H9 (cell line): ENCODE measurements at regions not wholly inside any gene's neighbourhood (a gene's known extent, or its start where the extent isn't known, plus 50 kb on each side); places are given as distances from the start of the nearest gene placed in this dataset.
"Not testable (repeated sequence)": the region's sequence is repeated elsewhere in the genome, so short reads cannot be mapped to it uniquely, and the experiment has no call there.

Source experiments
- DNase-seq: peaks from one replicate; pipeline ENCODE4 v3.0.0-alpha.2; 2017
- H2AFZ ChIP-seq: one replicate; pipeline ENCODE4 v1.6.1; 2013; ENCODE audit warnings: mild to moderate bottlenecking, low read length, control low read depth, moderate library complexity
- H2AK5ac ChIP-seq: 2 replicates; pipeline ENCODE4 v1.6.1; 2013; ENCODE audit warnings: low read length, control low read depth, mixed read lengths; ENCODE audit not compliant: insufficient read length
- H2BK120ac ChIP-seq: one replicate; pipeline ENCODE4 v1.6.1; 2013; ENCODE audit warnings: low read depth, mild to moderate bottlenecking, low read length, control low read depth, inconsistent platforms; ENCODE audit not compliant: poor library complexity, severe bottlenecking
- H2BK12ac ChIP-seq: 2 replicates; pipeline ENCODE4 v1.6.1; 2013; ENCODE audit warnings: low read length, control low read depth, mixed read lengths, low read depth; ENCODE audit not compliant: insufficient read length
- H2BK15ac ChIP-seq: 2 replicates; pipeline ENCODE4 v1.6.1; 2013; ENCODE audit warnings: low read depth, low read length, control low read depth
- H2BK20ac ChIP-seq: one replicate; pipeline ENCODE4 v1.6.1; 2013; ENCODE audit warnings: low read depth, mild to moderate bottlenecking, low read length, control low read depth, inconsistent platforms; ENCODE audit not compliant: poor library complexity, severe bottlenecking
- H2BK5ac ChIP-seq: 2 replicates; pipeline ENCODE4 v1.6.1; 2013; ENCODE audit warnings: low read length, control low read depth, mixed read lengths; ENCODE audit not compliant: insufficient read length
- H3K14ac ChIP-seq: 2 replicates; pipeline ENCODE4 v1.6.1; 2013; ENCODE audit warnings: low read length, control low read depth; ENCODE audit not compliant: insufficient read depth
- H3K18ac ChIP-seq: 2 replicates; pipeline ENCODE4 v1.6.1; 2013; ENCODE audit warnings: low read depth, mild to moderate bottlenecking, mixed read lengths, low read length, control low read depth; ENCODE audit not compliant: insufficient read length
- H3K23ac ChIP-seq: 2 replicates; pipeline ENCODE4 v1.6.1; 2013; ENCODE audit warnings: low read length, control low read depth, mixed read lengths, low read depth; ENCODE audit not compliant: insufficient read length
- H3K23me2 ChIP-seq: 2 replicates; pipeline ENCODE4 v1.6.1; 2013; ENCODE audit warnings: low read depth, mild to moderate bottlenecking, mixed read lengths, low read length, control low read depth; ENCODE audit not compliant: insufficient read length, poor library complexity, severe bottlenecking
- H3K27ac ChIP-seq: 2 replicates; pipeline ENCODE4 v1.5.1; 2013; ENCODE audit warnings: low read length, control low read depth, mixed read lengths, low read depth; ENCODE audit not compliant: insufficient read length
- H3K27me3 ChIP-seq: 2 replicates; pipeline ENCODE4 v1.6.1; 2013; ENCODE audit warnings: low read length, control low read depth, inconsistent platforms; ENCODE audit not compliant: insufficient read depth
- H3K4ac ChIP-seq: 2 replicates; pipeline ENCODE4 v1.6.1; 2013; ENCODE audit warnings: low read depth, mild to moderate bottlenecking, control low read depth, inconsistent platforms, low read length, moderate library complexity
- H3K4me1 ChIP-seq: 2 replicates; pipeline ENCODE4 v1.6.1; 2013; ENCODE audit warnings: low read length, control low read depth, inconsistent platforms; ENCODE audit not compliant: insufficient read depth
- H3K4me2 ChIP-seq: 2 replicates; pipeline ENCODE4 v1.6.1; 2013; ENCODE audit warnings: low read length, control low read depth, mixed read lengths; ENCODE audit not compliant: insufficient read length, insufficient read depth
- H3K56ac ChIP-seq: 2 replicates; pipeline ENCODE4 v1.6.1; 2013; ENCODE audit warnings: low read depth, mild to moderate bottlenecking, mixed read lengths, low read length, control low read depth; ENCODE audit not compliant: insufficient read length
- H3K79me1 ChIP-seq: 2 replicates; pipeline ENCODE4 v1.6.1; 2013; ENCODE audit warnings: low read depth, mild to moderate bottlenecking, moderate library complexity, low read length, control low read depth, inconsistent platforms; ENCODE audit not compliant: insufficient read depth, poor library complexity, severe bottlenecking
- H3K79me2 ChIP-seq: 2 replicates; pipeline ENCODE4 v1.6.1; 2013; ENCODE audit warnings: low read length, control low read depth, inconsistent platforms; ENCODE audit not compliant: insufficient read depth
- H3K9ac ChIP-seq: 2 replicates; pipeline ENCODE4 v1.6.1; 2013; ENCODE audit warnings: low read length, control low read depth, mixed read lengths; ENCODE audit not compliant: insufficient read length; ENCODE audit errors: extremely low read depth
- H3K9me3 ChIP-seq: one replicate; pipeline ENCODE4 v1.6.1; 2013; ENCODE audit warnings: low read depth, low read length, inconsistent platforms; ENCODE audit not compliant: control insufficient read depth
- H3T11ph ChIP-seq: one replicate; pipeline ENCODE4 v1.6.1; 2013; ENCODE audit warnings: mild to moderate bottlenecking, low read length, control low read depth, inconsistent platforms
- H4K20me1 ChIP-seq: one replicate; pipeline ENCODE4 v1.6.1; 2013; ENCODE audit not compliant: control insufficient read depth, insufficient read length, insufficient read depth
- H4K5ac ChIP-seq: 2 replicates; pipeline ENCODE4 v1.6.1; 2013; ENCODE audit warnings: low read depth, mild to moderate bottlenecking, mixed read lengths, low read length, control low read depth; ENCODE audit not compliant: insufficient read length
- H4K8ac ChIP-seq: replicated peaks from 2 replicates; pipeline ENCODE4 v1.6.1; 2013; ENCODE audit warnings: low read length, control low read depth, mixed read lengths, low read depth; ENCODE audit not compliant: insufficient read length
- H4K91ac ChIP-seq: 2 replicates; pipeline ENCODE4 v1.6.1; 2013; ENCODE audit warnings: low read depth, mild to moderate bottlenecking, moderate library complexity, mixed read lengths, low read length, control low read depth; ENCODE audit not compliant: insufficient read length
- H3K27ac Mint-ChIP-seq, 3 experiments: 2 replicates in 2 of 3; 3 replicates in 1 of 3; pipeline ENCODE4 v1.8.0; 2020 to 2021; ENCODE audit warnings: mixed read lengths in 3 of 3, mild to moderate bottlenecking in 1 of 3, moderate library complexity in 1 of 3
- H3K27me3 Mint-ChIP-seq: 2 replicates; pipeline ENCODE4 v1.8.0; 2021; ENCODE audit warnings: low read depth, mild to moderate bottlenecking, moderate library complexity, mixed read lengths
- H3K36me3 Mint-ChIP-seq, 3 experiments: 2 replicates in 2 of 3; 3 replicates in 1 of 3; pipeline ENCODE4 v1.8.0; 2020 to 2021; ENCODE audit warnings: low read depth in 3 of 3, mixed read lengths in 3 of 3; ENCODE audit not compliant: insufficient read depth in 1 of 3
- H3K4me1 Mint-ChIP-seq, 2 experiments: 2 replicates each; pipeline ENCODE4 v1.8.0; 2020; ENCODE audit warnings: mixed read lengths in 2 of 2
- H3K4me3 Mint-ChIP-seq, 2 experiments: 2 replicates in 1 of 2; 3 replicates in 1 of 2; pipeline ENCODE4 v1.8.0; 2020 to 2021; ENCODE audit warnings: mild to moderate bottlenecking in 2 of 2, mixed read lengths in 2 of 2, moderate library complexity in 1 of 2
- H3K9me3 Mint-ChIP-seq, 2 experiments: 2 replicates in 1 of 2; 3 replicates in 1 of 2; pipeline ENCODE4 v1.8.0; 2020; ENCODE audit warnings: mild to moderate bottlenecking in 2 of 2, mixed read lengths in 2 of 2, moderate library complexity in 1 of 2
- WGBS: extraction: QIAGEN DNeasy Blood & Tissue Kit; methylation state at CpG from one replicate; pipeline ENCODE4 v1.1.7; 2013; ENCODE audit warnings: missing lambda C conversion rate, low lambda C conversion rate, mixed read lengths; ENCODE audit not compliant: insufficient read length; ENCODE audit errors: extremely low coverage; 5-methylcytosine and 5-hydroxymethylcytosine counted together
- TF ChIP-seq, protein P1 (sequence below): fragments of 200-600 bp; sonication (generic); conservative IDR thresholded peaks from 3 replicates; pipeline ENCODE4 v1.8.0; 2021; ENCODE audit warnings: antibody characterized with exemption, mild to moderate bottlenecking

DNA sequence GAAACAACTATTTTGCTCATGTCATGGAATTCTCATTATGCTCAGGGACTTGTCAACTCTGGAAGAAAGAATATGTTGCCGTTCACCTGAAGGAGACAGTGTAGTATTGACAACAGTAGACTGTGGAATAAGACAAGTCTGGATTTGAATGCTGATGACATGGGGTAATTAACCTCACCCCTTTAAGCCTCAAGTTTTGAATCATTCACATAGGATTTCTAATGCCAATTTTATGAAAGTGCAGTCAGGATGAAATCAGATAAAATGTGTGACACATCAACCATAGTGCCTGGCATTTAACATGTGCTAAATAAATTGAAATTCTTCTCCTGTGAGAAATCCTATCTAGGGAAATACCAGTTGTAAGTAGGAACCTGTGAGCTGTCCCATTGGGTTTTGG, 305.8 kb downstream of the KIF20B start:
- H3K27me3 Mint-ChIP-seq: peaks cover 53% of the 10 kb centered on the region
- no peak overlapping the region for H3K27ac ChIP-seq
- no peak overlapping the region for H4K5ac ChIP-seq
- H3T11ph ChIP-seq: no peak overlapping the region
- no peak overlapping the region for H2AK5ac ChIP-seq
- H3K4me2 ChIP-seq: no peak overlapping the region
- H3K9me3 Mint-ChIP-seq: peaks cover 7% of the 10 kb centered on the region in 2 experiments
- no peaks in the 10 kb centered on the region for H3K23me2 ChIP-seq
- no peak overlapping the region for H3K9ac ChIP-seq
- no peak overlapping the region for H3K4ac ChIP-seq
- H3K14ac ChIP-seq: no peak overlapping the region
- TF ChIP-seq, protein P1, sequence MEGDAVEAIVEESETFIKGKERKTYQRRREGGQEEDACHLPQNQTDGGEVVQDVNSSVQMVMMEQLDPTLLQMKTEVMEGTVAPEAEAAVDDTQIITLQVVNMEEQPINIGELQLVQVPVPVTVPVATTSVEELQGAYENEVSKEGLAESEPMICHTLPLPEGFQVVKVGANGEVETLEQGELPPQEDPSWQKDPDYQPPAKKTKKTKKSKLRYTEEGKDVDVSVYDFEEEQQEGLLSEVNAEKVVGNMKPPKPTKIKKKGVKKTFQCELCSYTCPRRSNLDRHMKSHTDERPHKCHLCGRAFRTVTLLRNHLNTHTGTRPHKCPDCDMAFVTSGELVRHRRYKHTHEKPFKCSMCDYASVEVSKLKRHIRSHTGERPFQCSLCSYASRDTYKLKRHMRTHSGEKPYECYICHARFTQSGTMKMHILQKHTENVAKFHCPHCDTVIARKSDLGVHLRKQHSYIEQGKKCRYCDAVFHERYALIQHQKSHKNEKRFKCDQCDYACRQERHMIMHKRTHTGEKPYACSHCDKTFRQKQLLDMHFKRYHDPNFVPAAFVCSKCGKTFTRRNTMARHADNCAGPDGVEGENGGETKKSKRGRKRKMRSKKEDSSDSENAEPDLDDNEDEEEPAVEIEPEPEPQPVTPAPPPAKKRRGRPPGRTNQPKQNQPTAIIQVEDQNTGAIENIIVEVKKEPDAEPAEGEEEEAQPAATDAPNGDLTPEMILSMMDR: no peak
- no peak overlapping the region for H2BK15ac ChIP-seq
- H3K27ac Mint-ChIP-seq: no peak overlapping the region
- H2BK12ac ChIP-seq: no peak overlapping the region
- H3K23ac ChIP-seq: no peak overlapping the region
- no peaks in the 10 kb centered on the region for H3K4me1 ChIP-seq
- H3K36me3 Mint-ChIP-seq: peaks cover 0 to 5% (median 4%) of the 10 kb centered on the region in 3 experiments; a peak in 3 of 7 replicates
- no peak overlapping the region for H2BK20ac ChIP-seq
- H4K20me1 ChIP-seq: no peaks in the 10 kb centered on the region
- H3K56ac ChIP-seq: no peak overlapping the region
- no peak overlapping the region for H2BK120ac ChIP-seq
- no peaks in the 10 kb centered on the region for H3K79me2 ChIP-seq
- H3K4me1 Mint-ChIP-seq: peaks cover 3 to 8% of the 10 kb centered on the region in 2 experiments
- no peaks in the 10 kb centered on the region for H3K27me3 ChIP-seq
- no peaks in the 10 kb centered on the region for H3K9me3 ChIP-seq
- no peak for DNase-seq
- no peak overlapping the region for H3K4me3 Mint-ChIP-seq
- H3K79me1 ChIP-seq: no peaks in the 10 kb centered on the region
- no peak overlapping the region for H2AFZ ChIP-seq
- WGBS: no CpG with 5 or more reads among the region's 1 CpG
- no peak overlapping the region for H4K8ac ChIP-seq
- H2BK5ac ChIP-seq: no peak overlapping the region
- no peak overlapping the region for H4K91ac ChIP-seq
- no peak overlapping the region for H3K18ac ChIP-seq

DNA sequence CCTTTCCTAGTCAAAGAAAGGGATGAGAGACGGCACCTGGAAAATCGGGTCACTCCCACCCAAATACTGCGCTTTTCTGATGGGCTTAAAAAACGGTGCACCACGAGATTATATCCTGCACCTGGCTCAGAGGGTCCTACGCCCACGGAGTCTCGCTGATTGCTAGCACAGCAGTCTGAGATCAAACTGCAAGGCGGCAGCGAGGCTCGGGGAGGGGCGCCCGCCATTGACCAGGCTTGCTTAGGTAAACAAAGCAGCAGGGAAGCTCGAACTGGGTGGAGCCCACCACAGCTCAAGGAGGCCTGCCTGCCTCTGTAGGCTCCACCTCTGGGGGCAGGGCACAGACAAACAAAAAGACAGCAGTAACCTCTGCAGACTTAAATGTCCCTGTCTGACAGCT, 309.9 kb downstream of the KIF20B start:
- Mint-ChIP-seq H3K27me3 (peaks cover 55% of the 10 kb centered on the region), H3K27ac (peak overlapping the region in 1 of 3 experiments; percentile 89; a peak in 2 of 7 replicates), H3K4me3 (peak overlapping the region; percentile 42 to 83; a peak in 3 of 5 replicates)
- DNase-seq, H3T11ph ChIP-seq, H2BK5ac ChIP-seq, H2BK120ac ChIP-seq, H3K27me3 ChIP-seq, H3K9ac ChIP-seq, H3K36me3 Mint-ChIP-seq, H3K4me1 ChIP-seq, H3K18ac ChIP-seq, H2AK5ac ChIP-seq, H3K79me2 ChIP-seq, H3K9me3 Mint-ChIP-seq, H4K91ac ChIP-seq, H2AFZ ChIP-seq, H3K23me2 ChIP-seq, H3K4ac ChIP-seq, H3K4me1 Mint-ChIP-seq, H2BK12ac ChIP-seq, H2BK20ac ChIP-seq, H2BK15ac ChIP-seq, H3K27ac ChIP-seq, H4K5ac ChIP-seq, H4K8ac ChIP-seq, H3K23ac ChIP-seq, H3K14ac ChIP-seq, H3K56ac ChIP-seq, H3K9me3 ChIP-seq, H4K20me1 ChIP-seq, H3K4me2 ChIP-seq, H3K79me1 ChIP-seq: not testable (repeated sequence)
- no CpG with 5 or more reads among the region's 14 CpGs for WGBS
